SU-DHL-6 (cell line): ENCODE measurements at regions not wholly inside any gene's neighbourhood (a gene's known extent, or its start where the extent isn't known, plus 50 kb on each side); places are given as distances from the start of the nearest gene placed in this dataset.

ENCODE experiments used
- H2AFZ ChIP-seq: fragments of 200-600 bp; sonication (generic); 2 replicates; pipeline ENCODE4 v1.6.1; 2014; ENCODE audit warnings: low read depth, mild to moderate bottlenecking, moderate library complexity, mixed read lengths, antibody characterized with exemption, low read length; ENCODE audit not compliant: severe bottlenecking
- H3F3A ChIP-seq: fragments of 200-600 bp; shearing (Covaris generic); 2 replicates; pipeline ENCODE4 v1.6.0; 2016; ENCODE audit warnings: antibody characterized with exemption, mild to moderate bottlenecking; ENCODE audit not compliant: insufficient read depth
- H3K27ac ChIP-seq: fragments of 200-600 bp; sonication (generic); 2 replicates; pipeline ENCODE4 v1.5.1; 2016; ENCODE audit warnings: low read depth, mild to moderate bottlenecking, low read length, moderate library complexity, mixed read lengths
- H3K27me3 ChIP-seq: fragments of 200-600 bp; sonication (generic), shearing (Covaris generic); 2 replicates; pipeline ENCODE4 v1.6.0; 2014; ENCODE audit warnings: mild to moderate bottlenecking, low read length
- H3K36me3 ChIP-seq: fragments of 200-600 bp; sonication (generic); 2 replicates; pipeline ENCODE4 v1.6.1; 2014; ENCODE audit warnings: mild to moderate bottlenecking, low read length, mixed read lengths
- H3K4me2 ChIP-seq: fragments of 300-600, 200-600 bp; shearing (Covaris generic), sonication (generic); 2 replicates; pipeline ENCODE4 v1.6.0; 2014; ENCODE audit warnings: low read length, low read depth, mild to moderate bottlenecking; ENCODE audit not compliant: poor library complexity, severe bottlenecking
- H3K4me3 ChIP-seq: fragments of 200-600 bp; sonication (generic); 2 replicates; pipeline ENCODE4 v1.5.1; 2014; ENCODE audit warnings: antibody characterized with exemption, low read length, mild to moderate bottlenecking, mixed read lengths; ENCODE audit not compliant: insufficient read depth, poor library complexity, severe bottlenecking
- H3K79me2 ChIP-seq: fragments of 200-600 bp; sonication (generic); 2 replicates; pipeline ENCODE4 v1.6.1; 2014; ENCODE audit warnings: mild to moderate bottlenecking, low read length, moderate library complexity; ENCODE audit not compliant: insufficient read depth
- H3K9ac ChIP-seq: fragments of 200-600 bp; sonication (generic); 2 replicates; pipeline ENCODE4 v1.7.0; 2014; ENCODE audit warnings: mild to moderate bottlenecking, low read length
- H3K9me2 ChIP-seq: fragments of 200-600 bp; sonication (generic); replicated peaks from 2 replicates; pipeline ENCODE4 v1.6.1; 2014; ENCODE audit warnings: low read length; ENCODE audit not compliant: insufficient read depth
- H3K9me3 ChIP-seq: fragments of 200-600 bp; sonication (generic); 2 replicates; pipeline ENCODE4 v1.6.1; 2014; ENCODE audit warnings: low read length, mixed read lengths; ENCODE audit not compliant: insufficient read depth
- H4K20me1 ChIP-seq: fragments of 200-600 bp; sonication (generic); 2 replicates; pipeline ENCODE4 v1.6.1; 2014; ENCODE audit warnings: low read depth, mild to moderate bottlenecking, antibody characterized with exemption, low read length, moderate library complexity, mixed read lengths
- CTCF ChIP-seq: fragments of 200-600 bp; sonication (generic); IDR thresholded peaks from one replicate; pipeline ENCODE4 v1.5.1; 2017; ENCODE audit warnings: antibody characterized with exemption, mild to moderate bottlenecking, low read length, moderate library complexity; ENCODE audit not compliant: insufficient read depth, poor library complexity, severe bottlenecking
- EZH2phosphoT487 ChIP-seq: fragments of 200-600 bp; sonication (generic), shearing (Covaris generic); conservative IDR thresholded peaks from 2 replicates; pipeline ENCODE4 v1.6.1; 2018; ENCODE audit warnings: mild to moderate bottlenecking, antibody characterized with exemption, low read length, moderate library complexity, mixed read lengths

GRCh38 chr16:62294213-62294972 is 258.2 kb upstream of the CDH8 start:
- H3K27me3 ChIP-seq: no peaks in the 10 kb centered on the region
- H3K9me3 ChIP-seq: no peaks in the 10 kb centered on the region
- no peaks in the 10 kb centered on the region for H3K79me2 ChIP-seq
- H3K9ac ChIP-seq: no peak overlapping the region
- TF ChIP-seq EZH2phosphoT487 (no peak), CTCF (no peak)
- H3K27ac ChIP-seq: no peak overlapping the region
- no peaks in the 10 kb centered on the region for H3K36me3 ChIP-seq
- H3K9me2 ChIP-seq: no peaks in the 10 kb centered on the region; the same call in 1 of the 2 replicates
- H3K4me2 ChIP-seq: no peak overlapping the region
- H3K4me3 ChIP-seq: no peak overlapping the region
- no peak overlapping the region for H2AFZ ChIP-seq
- no peaks in the 10 kb centered on the region for H3F3A ChIP-seq
- no peaks in the 10 kb centered on the region for H4K20me1 ChIP-seq

GRCh38 chr16:62288990-62289629 is 252.9 kb upstream of the CDH8 start:
- Histone ChIP-seq H3K4me2 (no peak overlapping the region), H2AFZ (no peak overlapping the region), H3K27me3 (no peaks in the 10 kb centered on the region), H4K20me1 (no peaks in the 10 kb centered on the region), H3K36me3 (no peaks in the 10 kb centered on the region), H3K4me3 (no peak overlapping the region), H3K9me3 (no peaks in the 10 kb centered on the region), H3K9ac (no peak overlapping the region), H3F3A (no peaks in the 10 kb centered on the region), H3K27ac (no peak overlapping the region), H3K9me2 (no peaks in the 10 kb centered on the region; the same call in 1 of the 2 replicates), H3K79me2 (no peaks in the 10 kb centered on the region)
- TF ChIP-seq CTCF (no peak), EZH2phosphoT487 (no peak)

GRCh38 chr16:62280506-62280905 is 244.3 kb upstream of the CDH8 start:
- H3K4me3 ChIP-seq: no peak overlapping the region
- H2AFZ ChIP-seq: no peak overlapping the region
- no peaks in the 10 kb centered on the region for H3K36me3 ChIP-seq
- TF ChIP-seq CTCF (no peak), EZH2phosphoT487 (no peak)
- no peaks in the 10 kb centered on the region for H3F3A ChIP-seq
- no peak overlapping the region for H3K9ac ChIP-seq
- no peaks in the 10 kb centered on the region for H3K27me3 ChIP-seq
- no peak overlapping the region for H3K27ac ChIP-seq
- H3K79me2 ChIP-seq: no peaks in the 10 kb centered on the region
- no peaks in the 10 kb centered on the region for H3K9me2 ChIP-seq
- no peaks in the 10 kb centered on the region for H3K9me3 ChIP-seq
- H3K4me2 ChIP-seq: no peak overlapping the region
- no peaks in the 10 kb centered on the region for H4K20me1 ChIP-seq
